Common myeloid progenitor, CD34-positive (primary cell): ENCODE measurements at regions not wholly inside any gene's neighbourhood (a gene's known extent, or its start where the extent isn't known, plus 50 kb on each side); places are given as distances from the start of the nearest gene placed in this dataset.

Experiments used
- CTCF ChIA-PET: fragments of 350-600 bp; sonication (Branson Sonifier 250); formaldehyde crosslinking; loops from one replicate; lab custom pipeline; 2021; ENCODE audit warnings: antibody characterized with exemption; lab: Charles Lee
- POLR2A ChIA-PET: fragments of 350-600 bp; sonication (Branson Sonifier 250); formaldehyde crosslinking; loops from one replicate; lab custom pipeline; 2021; ENCODE audit warnings: antibody characterized with exemption; lab: Charles Lee
- DNase-seq, 3 donors: peaks; one replicate each; pipeline versions ENCODE4 v3.0.0 to v3.0.0-alpha.2; 2013
- H3K27ac ChIP-seq, 2 experiments: 1 replicate in 1 of 2; 2 replicates in 1 of 2; pipeline ENCODE4 v1.7.0; 2013; ENCODE audit warnings: inconsistent platforms in 2 of 2, low read length in 2 of 2, mild to moderate bottlenecking in 2 of 2, low read depth in 1 of 2, moderate library complexity in 1 of 2; ENCODE audit not compliant: severe bottlenecking in 2 of 2, insufficient read depth in 1 of 2, poor library complexity in 1 of 2
- H3K27me3 ChIP-seq, 5 experiments: replicated peaks in 2 of 5; 1 replicate in 3 of 5; 2 replicates in 2 of 5; pipeline versions ENCODE4 v1.6.1 to v1.7.0; 2013; ENCODE audit warnings: low read length in 4 of 5, mild to moderate bottlenecking in 2 of 5, moderate library complexity in 2 of 5, inconsistent platforms in 1 of 5; ENCODE audit not compliant: insufficient read depth in 5 of 5, control insufficient read depth in 4 of 5
- H3K36me3 ChIP-seq, 4 experiments: 1 replicate in 2 of 4; 2 replicates in 2 of 4; pipeline versions ENCODE4 v1.6.1 to v1.7.0; 2013; ENCODE audit warnings: low read length in 3 of 4, control low read depth in 1 of 4, mild to moderate bottlenecking in 1 of 4; ENCODE audit not compliant: control insufficient read depth in 4 of 4, insufficient read depth in 4 of 4
- H3K4me1 ChIP-seq, 4 experiments: 1 replicate in 3 of 4; 2 replicates in 1 of 4; pipeline versions ENCODE4 v1.6.1 to v1.7.1; 2013; ENCODE audit warnings: low read length in 3 of 4, mild to moderate bottlenecking in 3 of 4, control low read depth in 1 of 4, inconsistent platforms in 1 of 4, moderate library complexity in 1 of 4; ENCODE audit not compliant: control insufficient read depth in 4 of 4, insufficient read depth in 4 of 4; ENCODE audit errors: control extremely low read depth in 1 of 4
- H3K4me3 ChIP-seq, 7 experiments: 1 replicate in 4 of 7; 2 replicates in 3 of 7; pipeline versions ENCODE4 v1.5.1 to v1.7.0; 2013; ENCODE audit warnings: mild to moderate bottlenecking in 7 of 7, low read length in 6 of 7, moderate library complexity in 6 of 7, inconsistent platforms in 2 of 7, low read depth in 2 of 7, control low read depth in 1 of 7; ENCODE audit not compliant: insufficient read depth in 4 of 7, control insufficient read depth in 1 of 7; ENCODE audit errors: extremely low read depth in 1 of 7
- H3K9me3 ChIP-seq, 5 experiments: 1 replicate in 4 of 5; 2 replicates in 1 of 5; pipeline versions ENCODE4 v1.6.1 to v1.7.1; 2013; ENCODE audit warnings: low read length in 4 of 5, mild to moderate bottlenecking in 2 of 5, inconsistent platforms in 1 of 5, low read depth in 1 of 5, moderate library complexity in 1 of 5; ENCODE audit not compliant: control insufficient read depth in 4 of 5, insufficient read depth in 2 of 5; ENCODE audit errors: control extremely low read depth in 1 of 5
- WGBS: methylation state at CpG from one replicate; pipeline ENCODE4 v1.1.5; 2013; ENCODE audit not compliant: insufficient coverage; 5-methylcytosine and 5-hydroxymethylcytosine counted together

DNA sequence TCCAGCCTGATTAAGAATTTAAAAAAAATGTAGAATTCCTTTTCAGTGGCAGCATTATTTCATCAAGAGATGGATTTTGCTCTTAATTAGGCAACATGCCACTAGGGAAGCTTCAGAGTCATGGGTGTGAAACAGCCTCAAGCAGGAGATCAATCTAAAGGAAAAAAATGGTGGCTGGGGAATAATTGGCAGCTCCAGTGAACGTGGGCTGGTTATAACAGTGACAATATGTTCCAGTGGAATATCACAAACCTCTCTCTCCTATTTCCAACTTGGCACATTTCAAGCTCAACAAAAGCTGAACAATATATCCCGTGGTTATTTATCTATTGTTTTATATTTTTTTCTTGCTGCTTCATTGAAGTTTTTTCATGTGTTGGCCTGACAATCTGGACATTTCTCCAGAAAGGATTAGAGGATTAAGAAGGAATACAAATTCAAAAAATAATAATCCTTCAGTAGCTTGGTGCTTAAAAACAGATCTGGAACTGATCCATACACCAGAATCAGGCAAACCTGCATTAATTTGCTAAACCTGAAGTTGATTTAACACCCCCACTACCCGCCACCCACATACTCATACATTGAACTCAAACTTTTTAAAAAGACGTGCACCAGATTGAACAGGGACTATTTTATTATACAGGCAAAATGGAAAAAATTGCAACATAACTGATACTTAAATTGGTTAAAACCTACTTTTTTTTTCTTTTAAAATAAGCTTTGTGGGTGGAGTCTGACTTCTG, 255.9 kb upstream of the SPRED2 start:
- ChIA-PET CTCF (no interaction called here), POLR2A (no interaction called here)
- Histone ChIP-seq H3K36me3 (no peaks in the 10 kb centered on the region), H3K9me3 (no peaks in the 10 kb centered on the region), H3K4me1 (no peaks in the 10 kb centered on the region), H3K27me3 (peaks cover 0 to 2% (median 0%) of the 10 kb centered on the region in 5 experiments), H3K27ac (no peak overlapping the region), H3K4me3 (no peak overlapping the region)
- no CpG with 5 or more reads among the region's 4 CpGs for WGBS
- no peak for DNase-seq

DNA sequence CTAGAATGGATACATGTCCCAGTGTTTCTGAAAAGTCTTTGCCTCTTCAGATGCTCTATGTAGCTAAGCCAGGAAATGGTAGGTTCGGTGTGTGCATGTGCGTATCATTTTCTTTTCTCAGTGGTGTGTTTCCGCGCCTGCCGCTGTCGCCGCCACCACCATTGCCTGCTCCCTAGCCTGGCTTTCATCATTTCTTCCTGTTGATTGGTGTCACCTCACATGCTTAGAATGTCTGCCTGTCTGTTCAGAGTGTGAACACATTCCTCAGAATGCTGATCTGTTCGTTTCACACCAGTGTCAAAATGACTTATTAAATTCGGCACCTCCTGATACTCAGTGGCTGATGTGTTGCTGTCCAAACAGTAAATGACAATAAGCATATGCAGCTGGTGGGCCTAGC, 255.2 kb upstream of the SPRED2 start:
- no peak for DNase-seq
- peaks cover 0 to 2% (median 0%) of the 10 kb centered on the region in 5 experiments for H3K27me3 ChIP-seq
- no peaks in the 10 kb centered on the region for H3K9me3 ChIP-seq
- no peak overlapping the region for H3K4me3 ChIP-seq
- ChIA-PET CTCF (no interaction called here), POLR2A (no interaction called here)
- no peaks in the 10 kb centered on the region for H3K36me3 ChIP-seq
- H3K27ac ChIP-seq, result no peak overlapping the region
- no peaks in the 10 kb centered on the region for H3K4me1 ChIP-seq
- WGBS, result 98% methylated on average over 9 of the region's 9 CpGs

DNA sequence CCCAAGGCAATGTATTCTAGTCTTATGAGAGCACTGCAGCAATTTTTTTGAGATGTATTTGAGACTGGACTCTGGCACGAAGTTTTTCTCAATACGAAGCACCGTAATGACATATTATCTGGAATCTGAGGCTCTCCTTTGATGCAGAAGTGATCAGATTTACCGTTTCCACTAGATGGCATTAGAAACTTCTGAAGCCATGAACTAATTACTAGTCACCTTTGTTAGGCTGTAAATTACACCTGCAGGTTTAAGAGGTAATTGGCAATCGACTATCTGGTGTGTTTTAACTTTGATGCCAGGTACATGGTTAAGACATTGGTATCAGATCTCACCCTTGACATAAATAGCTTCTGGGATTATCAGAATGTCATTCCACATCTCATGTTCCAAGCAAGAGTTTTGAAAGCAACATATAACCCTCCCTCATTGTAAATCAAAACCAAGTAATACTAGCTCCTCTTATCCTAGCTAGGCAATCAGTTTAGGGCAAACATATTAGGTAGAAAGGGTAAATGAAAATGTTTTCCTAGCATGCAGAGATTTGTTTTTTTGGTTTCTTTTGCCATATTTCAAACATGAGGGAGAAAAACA, 254.6 kb upstream of the SPRED2 start:
- 81% methylated on average over 4 of the region's 5 CpGs for WGBS
- Histone ChIP-seq H3K4me3 (no peak overlapping the region), H3K4me1 (no peaks in the 10 kb centered on the region), H3K36me3 (no peaks in the 10 kb centered on the region), H3K27me3 (peaks cover 0 to 2% (median 0%) of the 10 kb centered on the region in 5 experiments), H3K9me3 (no peaks in the 10 kb centered on the region), H3K27ac (no peak overlapping the region)
- CTCF ChIA-PET, result no interaction called here
- DNase-seq, result no peak
- POLR2A ChIA-PET, result no interaction called here

DNA sequence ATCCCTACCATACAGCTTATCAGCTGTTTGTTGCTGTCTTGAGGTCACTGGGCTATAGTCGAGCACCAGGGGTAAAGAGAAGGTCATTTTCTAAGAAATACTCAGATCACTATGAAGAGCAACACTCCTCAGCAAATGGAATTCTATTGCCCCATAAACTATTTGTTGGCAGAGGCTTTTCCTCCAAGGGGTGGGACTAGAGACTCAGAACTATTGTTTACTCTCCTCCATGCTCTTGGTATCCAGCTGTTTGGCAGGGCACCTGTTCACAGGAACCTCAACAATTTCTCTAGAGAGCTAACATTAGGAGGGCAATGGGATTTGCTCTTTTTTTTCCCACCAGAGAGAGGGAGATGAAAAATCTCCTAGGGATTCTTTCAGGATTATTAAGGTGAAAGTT, 249.1 kb upstream of the SPRED2 start:
- no peak overlapping the region for H3K27ac ChIP-seq
- ChIA-PET CTCF (no interaction called here), POLR2A (no interaction called here)
- WGBS, result 100% methylated on average over 1 of the region's 1 CpG
- DNase-seq, result no peak
- H3K4me1 ChIP-seq, result no peaks in the 10 kb centered on the region
- H3K9me3 ChIP-seq, result peaks cover 0 to 2% (median 0%) of the 10 kb centered on the region in 5 experiments
- no peak overlapping the region for H3K4me3 ChIP-seq
- peaks cover 0 to 2% (median 0%) of the 10 kb centered on the region in 5 experiments for H3K27me3 ChIP-seq
- no peaks in the 10 kb centered on the region for H3K36me3 ChIP-seq

DNA sequence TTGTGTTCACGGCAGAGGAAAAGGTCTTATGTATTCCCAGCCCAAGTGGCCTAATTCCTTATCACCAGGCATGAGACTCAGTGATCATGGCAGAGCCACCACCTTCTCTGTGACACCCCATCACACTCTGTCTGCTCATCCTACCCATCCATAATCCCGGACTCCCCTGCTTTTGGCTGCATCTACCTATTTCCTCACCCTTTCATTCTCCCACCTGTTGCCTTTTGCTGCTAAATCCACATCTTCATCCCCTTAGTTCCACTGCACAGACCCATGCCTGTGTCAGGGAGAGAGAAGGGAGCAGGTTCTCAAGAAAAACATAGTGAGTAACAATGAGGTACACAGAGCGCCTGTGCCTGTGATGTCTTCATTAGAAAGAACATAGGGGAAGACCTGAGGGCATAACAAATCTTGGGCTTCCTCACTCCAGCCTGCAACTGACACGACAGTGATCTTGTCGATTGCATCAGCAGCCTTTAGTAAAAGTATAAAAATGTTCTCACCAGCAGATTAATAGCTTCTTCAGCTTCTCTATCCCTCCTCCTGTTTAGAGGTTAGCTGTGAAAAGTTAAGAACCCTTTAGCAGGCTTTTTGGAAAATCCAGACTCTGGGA, 246.5 kb upstream of the SPRED2 start:
- POLR2A ChIA-PET, result no interaction called here
- CTCF ChIA-PET, result no interaction called here
- 100% methylated on average over 1 of the region's 5 CpGs for WGBS

DNA sequence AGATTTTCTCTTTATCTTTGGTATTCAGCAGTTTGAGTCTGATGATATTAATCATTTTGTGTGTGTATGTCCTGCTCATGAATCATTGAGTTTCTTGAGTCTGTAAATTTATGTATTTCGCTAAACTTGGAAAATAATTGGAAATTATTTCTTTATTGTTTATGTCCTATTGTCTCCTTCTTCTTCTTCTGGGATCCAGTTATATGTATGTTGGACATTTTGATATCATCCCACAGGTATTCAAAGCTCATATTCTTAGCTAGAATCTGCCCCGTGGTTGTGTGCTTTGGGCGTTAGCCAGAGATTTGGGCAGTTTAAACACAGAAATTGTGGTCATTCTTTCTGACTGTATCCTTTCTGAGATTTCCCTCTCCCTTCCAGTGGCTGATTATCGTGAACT, 243.0 kb upstream of the SPRED2 start:
- Histone ChIP-seq H3K9me3 (peaks cover 2 to 19% (median 8%) of the 10 kb centered on the region in 5 experiments), H3K27me3 (peaks cover 0 to 2% (median 0%) of the 10 kb centered on the region in 5 experiments), H3K27ac (no peak overlapping the region), H3K4me3 (no peak overlapping the region), H3K36me3 (no peaks in the 10 kb centered on the region), H3K4me1 (no peaks in the 10 kb centered on the region)
- ChIA-PET POLR2A (no interaction called here), CTCF (no interaction called here)
- no peak for DNase-seq
- WGBS, result 94% methylated on average over 2 of the region's 4 CpGs

More for the DNA sequence above, 246.5 kb upstream of the SPRED2 start:
- Histone ChIP-seq H3K36me3 (no peaks in the 10 kb centered on the region), H3K4me1 (no peaks in the 10 kb centered on the region), H3K4me3 (no peak overlapping the region), H3K9me3 (peaks cover 2 to 19% (median 8%) of the 10 kb centered on the region in 5 experiments), H3K27me3 (peaks cover 0 to 2% (median 0%) of the 10 kb centered on the region in 5 experiments), H3K27ac (no peak overlapping the region)
- no peak for DNase-seq
